Coronary artery (tissue), 2 donors: ENCODE measurements at regions not wholly inside any gene's neighbourhood (a gene's known extent, or its start where the extent isn't known, plus 50 kb on each side); places are given as distances from the start of the nearest gene placed in this dataset.

Experiments used
- DNase-seq: peaks from one replicate; pipeline ENCODE4 v3.0.0-alpha.2; 2017; ENCODE audit warnings: low spot score
- H3K27ac ChIP-seq, 2 donors: fragments of 200-600 bp; sonication (generic); one replicate each; pipeline ENCODE4 v1.5.1; 2016 to 2019
- H3K4me3 ChIP-seq: fragments of 200-600 bp; sonication (generic); 2 replicates; pipeline ENCODE4 v1.5.1; 2016; ENCODE audit warnings: mild to moderate bottlenecking, moderate library complexity
- TF ChIP-seq, protein P1 (sequence below): fragments of 200-600 bp; sonication (generic); IDR thresholded peaks from one replicate; pipeline ENCODE4 v1.5.1; 2019; ENCODE audit warnings: antibody characterized with exemption

DNA sequence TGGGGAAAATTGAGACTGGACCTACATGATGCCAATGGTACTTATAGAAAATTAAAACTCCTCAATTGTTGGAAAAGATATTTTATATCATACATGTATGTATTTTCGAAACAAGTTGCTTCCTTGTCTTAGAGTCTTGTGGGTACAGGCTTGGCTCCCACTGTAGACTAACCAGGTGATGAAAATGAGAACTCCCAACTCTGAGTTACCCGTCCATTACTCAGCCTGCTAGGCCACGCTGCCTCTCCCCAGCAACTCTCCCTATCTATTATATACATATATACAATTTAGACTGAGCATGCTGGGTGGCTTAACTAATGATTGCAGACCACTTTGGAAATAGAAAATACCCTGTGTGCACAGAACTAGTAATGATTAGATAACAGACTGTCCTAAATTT is 628.7 kb downstream of the LMO4 start:
- no peak for DNase-seq
- TF ChIP-seq, protein P1, sequence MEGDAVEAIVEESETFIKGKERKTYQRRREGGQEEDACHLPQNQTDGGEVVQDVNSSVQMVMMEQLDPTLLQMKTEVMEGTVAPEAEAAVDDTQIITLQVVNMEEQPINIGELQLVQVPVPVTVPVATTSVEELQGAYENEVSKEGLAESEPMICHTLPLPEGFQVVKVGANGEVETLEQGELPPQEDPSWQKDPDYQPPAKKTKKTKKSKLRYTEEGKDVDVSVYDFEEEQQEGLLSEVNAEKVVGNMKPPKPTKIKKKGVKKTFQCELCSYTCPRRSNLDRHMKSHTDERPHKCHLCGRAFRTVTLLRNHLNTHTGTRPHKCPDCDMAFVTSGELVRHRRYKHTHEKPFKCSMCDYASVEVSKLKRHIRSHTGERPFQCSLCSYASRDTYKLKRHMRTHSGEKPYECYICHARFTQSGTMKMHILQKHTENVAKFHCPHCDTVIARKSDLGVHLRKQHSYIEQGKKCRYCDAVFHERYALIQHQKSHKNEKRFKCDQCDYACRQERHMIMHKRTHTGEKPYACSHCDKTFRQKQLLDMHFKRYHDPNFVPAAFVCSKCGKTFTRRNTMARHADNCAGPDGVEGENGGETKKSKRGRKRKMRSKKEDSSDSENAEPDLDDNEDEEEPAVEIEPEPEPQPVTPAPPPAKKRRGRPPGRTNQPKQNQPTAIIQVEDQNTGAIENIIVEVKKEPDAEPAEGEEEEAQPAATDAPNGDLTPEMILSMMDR = no peak
- Histone ChIP-seq H3K27ac (peak overlapping the region; percentile 22 to 63), H3K4me3 (no peak overlapping the region)

DNA sequence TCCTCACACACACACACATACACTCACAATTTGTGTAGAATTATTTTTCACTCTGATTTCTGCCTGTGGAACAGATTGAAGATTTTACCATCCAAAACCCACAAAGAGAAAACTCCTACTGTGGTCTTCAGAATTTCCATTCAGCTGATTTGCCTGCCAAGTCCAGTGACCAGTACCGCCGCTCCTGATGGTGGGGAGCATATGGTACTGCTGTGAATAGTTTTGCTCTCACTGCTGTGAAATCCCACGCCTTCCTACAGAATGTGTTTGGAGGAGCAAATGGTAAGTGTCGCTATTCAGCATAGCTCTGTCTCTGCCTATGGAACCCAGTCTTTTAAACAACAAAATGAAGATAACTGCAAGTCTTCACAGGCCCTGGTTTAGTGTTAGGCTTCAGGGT is 629.5 kb downstream of the LMO4 start:
- TF ChIP-seq, protein P1 = no peak
- H3K27ac ChIP-seq = peak overlapping the region in 1 of 2 donors; percentile 63
- no peak overlapping the region for H3K4me3 ChIP-seq
- DNase-seq = no peak

DNA sequence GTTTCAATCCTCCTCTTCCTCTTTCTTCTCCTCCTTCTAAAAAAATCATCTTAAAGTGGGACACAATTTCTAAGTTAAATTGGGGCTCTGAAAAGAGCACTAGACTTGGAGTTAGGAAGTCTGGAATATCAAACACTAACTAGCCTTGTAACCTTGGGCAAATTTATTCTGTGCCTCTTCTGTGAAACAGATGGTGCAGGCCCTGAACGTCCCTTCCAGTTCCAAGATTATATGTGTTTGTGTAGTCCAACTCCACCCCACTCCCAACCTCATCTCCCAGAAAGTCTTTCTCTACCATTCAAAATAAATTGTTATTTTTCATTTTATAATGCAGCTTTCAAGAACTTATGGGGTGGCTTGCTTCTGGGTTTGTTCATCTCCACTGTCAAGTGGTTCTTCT is 630.0 kb downstream of the LMO4 start:
- no peak for DNase-seq
- H3K27ac ChIP-seq = no peak overlapping the region
- TF ChIP-seq, protein P1 = no peak
- H3K4me3 ChIP-seq = no peak overlapping the region

DNA sequence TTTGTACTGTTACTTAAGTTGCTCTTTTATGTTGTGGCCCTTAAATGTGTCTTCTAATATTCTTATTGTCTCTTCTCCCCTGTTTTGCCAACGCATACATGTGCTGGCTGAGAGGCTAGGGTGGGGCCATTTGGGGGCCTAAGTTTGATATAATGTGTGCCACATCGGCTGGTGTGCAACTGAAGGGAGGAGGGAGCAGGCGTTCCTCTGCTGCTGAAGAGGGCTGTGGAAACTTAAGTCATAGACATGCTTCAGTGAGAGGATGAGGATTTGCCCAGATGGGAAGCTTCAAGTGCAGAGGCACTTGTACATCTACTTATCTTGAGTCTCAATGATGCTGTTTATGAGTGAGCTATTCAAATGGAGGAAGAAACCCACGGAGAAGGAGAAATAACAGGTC is 630.6 kb downstream of the LMO4 start:
- TF ChIP-seq, protein P1 = no peak
- no peak overlapping the region for H3K4me3 ChIP-seq
- no peak overlapping the region for H3K27ac ChIP-seq
- no peak for DNase-seq

DNA sequence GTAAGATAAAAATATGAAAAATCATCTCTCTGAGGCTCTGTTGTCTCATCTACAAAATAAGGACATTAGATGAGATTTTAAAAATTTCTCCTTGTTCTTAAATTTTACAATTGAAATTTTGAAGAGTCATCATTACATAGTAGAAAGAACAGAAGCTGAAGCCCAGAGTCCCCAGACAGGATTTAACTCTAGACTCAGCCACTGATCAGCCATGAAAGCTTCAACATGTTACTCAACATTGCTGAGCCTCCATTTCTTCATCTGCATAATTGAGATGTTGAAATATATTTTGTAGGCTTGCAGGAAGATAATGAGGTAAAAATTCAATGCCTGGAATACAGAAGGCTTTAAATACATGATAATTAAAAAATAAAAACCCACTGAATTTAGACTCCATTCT is 633.3 kb downstream of the LMO4 start:
- Histone ChIP-seq H3K27ac (no peak overlapping the region), H3K4me3 (no peak overlapping the region)
- DNase-seq = no peak
- TF ChIP-seq, protein P1 = no peak

DNA sequence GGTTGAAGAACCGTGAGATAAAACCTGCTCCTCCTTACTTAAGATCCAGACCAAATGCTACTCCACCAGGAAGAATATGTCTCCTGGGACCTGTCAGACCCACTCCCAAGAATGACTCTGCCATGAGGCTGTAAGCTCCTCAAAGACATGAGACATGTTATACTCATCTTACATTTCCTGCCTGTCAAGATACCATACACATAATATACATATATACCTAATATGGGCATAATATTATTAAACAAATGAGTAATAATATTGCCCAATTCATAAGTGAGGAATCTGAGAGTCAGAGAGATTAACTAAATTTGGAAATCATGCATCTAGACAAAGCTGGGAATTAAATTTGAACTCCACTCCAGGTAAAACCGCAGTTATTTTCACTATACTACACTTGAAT is 634.9 kb downstream of the LMO4 start:
- TF ChIP-seq, protein P1 = no peak
- DNase-seq = no peak
- Histone ChIP-seq H3K4me3 (no peak overlapping the region), H3K27ac (no peak overlapping the region)

DNA sequence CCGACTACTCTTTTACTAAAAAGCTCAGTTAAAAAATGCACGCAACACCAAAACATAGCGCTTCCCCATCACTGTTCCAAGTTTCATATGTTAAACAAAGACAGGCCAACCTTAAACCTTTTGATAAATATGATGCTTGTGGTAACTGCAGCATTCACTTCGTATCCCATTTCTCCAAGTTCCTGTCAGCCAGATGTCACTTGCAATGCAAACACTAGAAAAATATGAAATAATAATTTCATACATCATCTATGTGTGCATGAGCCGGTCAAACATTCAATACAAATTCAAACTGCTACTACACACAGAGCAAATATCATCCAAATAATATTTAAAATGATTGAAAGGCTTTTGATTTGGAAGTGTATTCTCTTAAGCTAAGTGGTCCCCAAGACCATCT is 636.5 kb downstream of the LMO4 start:
- DNase-seq = no peak
- H3K4me3 ChIP-seq = no peak overlapping the region
- H3K27ac ChIP-seq = no peak overlapping the region
- TF ChIP-seq, protein P1 = no peak
